GM12873 (cell line): ENCODE measurements at regions not wholly inside any gene's neighbourhood (a gene's known extent, or its start where the extent isn't known, plus 50 kb on each side); places are given as distances from the start of the nearest gene placed in this dataset.

ENCODE experiments used
- TF ChIP-seq, protein P1 (sequence below): IDR thresholded peaks from 2 replicates; pipeline ENCODE4 v1.5.1; 2012; ENCODE audit warnings: low read depth, mild to moderate bottlenecking, moderate library complexity, low read length, control low read depth; ENCODE audit not compliant: insufficient read depth; ENCODE audit errors: missing control alignments

DNA sequence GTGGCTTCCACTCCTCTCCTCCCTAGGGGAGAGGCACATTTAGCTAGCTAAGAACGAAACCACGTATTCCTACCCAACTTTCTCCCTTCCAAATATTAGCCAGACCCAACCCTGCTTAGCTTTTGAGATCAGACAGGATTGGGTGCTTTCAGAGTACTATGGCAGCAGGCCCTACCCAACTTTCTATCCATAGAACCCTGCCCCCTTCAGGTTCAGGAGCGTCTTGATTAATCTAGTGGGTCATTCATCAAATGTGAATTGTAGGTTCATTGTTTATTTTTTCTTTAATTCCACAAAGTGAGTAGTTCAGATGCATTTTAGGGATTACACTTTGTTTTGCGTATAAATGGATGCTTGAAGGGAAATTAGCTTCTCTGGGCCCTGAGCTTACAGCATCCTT, 188.3 kb downstream of the MIB1 start:
- TF ChIP-seq, protein P1, sequence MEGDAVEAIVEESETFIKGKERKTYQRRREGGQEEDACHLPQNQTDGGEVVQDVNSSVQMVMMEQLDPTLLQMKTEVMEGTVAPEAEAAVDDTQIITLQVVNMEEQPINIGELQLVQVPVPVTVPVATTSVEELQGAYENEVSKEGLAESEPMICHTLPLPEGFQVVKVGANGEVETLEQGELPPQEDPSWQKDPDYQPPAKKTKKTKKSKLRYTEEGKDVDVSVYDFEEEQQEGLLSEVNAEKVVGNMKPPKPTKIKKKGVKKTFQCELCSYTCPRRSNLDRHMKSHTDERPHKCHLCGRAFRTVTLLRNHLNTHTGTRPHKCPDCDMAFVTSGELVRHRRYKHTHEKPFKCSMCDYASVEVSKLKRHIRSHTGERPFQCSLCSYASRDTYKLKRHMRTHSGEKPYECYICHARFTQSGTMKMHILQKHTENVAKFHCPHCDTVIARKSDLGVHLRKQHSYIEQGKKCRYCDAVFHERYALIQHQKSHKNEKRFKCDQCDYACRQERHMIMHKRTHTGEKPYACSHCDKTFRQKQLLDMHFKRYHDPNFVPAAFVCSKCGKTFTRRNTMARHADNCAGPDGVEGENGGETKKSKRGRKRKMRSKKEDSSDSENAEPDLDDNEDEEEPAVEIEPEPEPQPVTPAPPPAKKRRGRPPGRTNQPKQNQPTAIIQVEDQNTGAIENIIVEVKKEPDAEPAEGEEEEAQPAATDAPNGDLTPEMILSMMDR, result no peak

DNA sequence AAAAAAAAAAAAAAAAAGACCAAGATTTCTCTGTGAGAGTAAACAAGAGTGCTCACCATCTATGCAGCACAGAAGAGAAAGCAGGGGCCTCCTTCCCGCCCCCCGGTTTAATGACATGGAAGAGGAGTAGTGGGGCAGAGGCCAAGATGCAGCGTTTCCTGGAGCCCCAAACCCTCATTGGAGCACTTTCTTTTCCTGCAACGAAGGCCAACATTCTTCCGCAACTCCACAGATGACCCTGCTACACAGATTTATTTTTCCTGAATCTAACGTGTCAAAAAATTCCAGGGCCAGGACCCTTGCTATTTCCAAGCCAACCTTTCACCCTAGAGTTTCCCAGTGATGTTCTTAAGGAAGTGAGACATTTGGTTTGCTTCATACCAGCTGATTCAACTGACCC, 189.6 kb downstream of the MIB1 start:
- TF ChIP-seq, protein P1, result no peak

DNA sequence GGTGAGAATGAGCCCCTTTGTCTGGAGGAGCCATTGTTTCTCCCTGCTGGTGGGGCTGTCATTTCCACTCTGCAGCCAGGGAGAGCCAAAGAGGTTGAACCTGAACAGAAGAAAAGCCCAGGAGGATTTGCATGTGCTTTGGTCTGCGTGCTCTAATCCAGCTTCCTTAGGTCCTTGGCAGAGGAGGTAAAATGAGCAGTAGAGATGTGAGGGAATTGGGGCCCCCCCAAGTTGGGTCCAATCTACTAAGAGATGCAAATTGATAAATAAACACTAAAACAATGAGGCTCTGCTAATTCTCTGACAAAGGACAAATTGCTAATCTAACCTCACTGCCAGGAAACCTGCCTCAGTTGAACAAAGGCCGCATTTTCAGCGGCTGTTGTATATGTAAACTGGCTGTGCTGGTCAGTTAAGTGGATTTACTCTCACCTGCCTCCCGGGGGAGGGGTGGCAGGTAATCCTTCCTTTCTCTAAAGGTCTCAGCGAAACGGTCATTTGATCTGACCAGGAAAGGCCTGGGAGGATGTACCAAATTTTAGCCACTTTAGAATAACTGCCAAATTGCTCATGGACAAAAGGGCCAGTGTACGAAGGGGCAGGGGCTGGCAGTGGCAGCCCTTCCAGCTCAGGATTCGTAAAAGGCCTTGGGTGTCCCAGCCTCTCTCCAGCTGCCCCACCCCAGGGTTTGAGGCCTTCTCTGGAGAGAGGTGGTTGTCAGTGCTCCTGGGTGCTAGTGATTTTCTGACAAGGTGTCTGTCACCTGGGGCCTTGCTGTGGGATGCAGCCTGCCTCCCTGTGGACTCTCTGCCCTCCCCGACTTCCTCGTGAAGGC, 193.6 kb downstream of the MIB1 start:
- TF ChIP-seq, protein P1, result no peak

DNA sequence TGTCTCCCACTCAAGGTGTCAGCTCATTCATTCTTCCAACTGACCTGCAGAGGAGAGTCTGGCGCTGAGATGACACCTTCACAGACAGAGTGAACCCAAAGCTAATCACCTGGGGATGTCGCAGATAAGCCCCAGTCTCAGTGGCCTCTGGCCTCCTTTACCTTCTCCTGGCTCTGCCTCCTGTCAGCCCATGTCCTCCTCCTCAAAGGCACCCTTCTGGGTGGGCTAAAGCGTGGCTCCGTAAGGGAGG, 194.1 kb downstream of the MIB1 start:
- TF ChIP-seq, protein P1, result no peak

DNA sequence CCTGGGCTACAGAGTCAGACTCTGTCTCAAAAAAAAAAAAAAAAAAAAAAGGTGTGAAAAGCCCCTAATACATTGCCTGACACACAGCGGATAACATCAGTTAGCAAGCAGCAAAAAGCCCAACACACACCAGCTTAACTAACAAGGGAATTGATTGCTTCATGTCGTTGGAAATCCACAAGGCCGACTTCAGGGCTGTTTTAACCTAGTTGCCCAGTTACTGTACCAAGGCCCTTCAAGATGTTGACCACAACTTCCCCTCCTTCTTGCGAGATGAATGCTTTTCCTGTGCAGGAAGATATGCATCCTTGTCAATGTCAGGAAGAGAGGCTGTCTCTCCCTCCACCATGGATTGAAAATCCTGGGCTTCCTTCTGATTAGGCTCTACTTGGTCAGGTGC, 202.9 kb downstream of the MIB1 start:
- TF ChIP-seq, protein P1, result no peak

DNA sequence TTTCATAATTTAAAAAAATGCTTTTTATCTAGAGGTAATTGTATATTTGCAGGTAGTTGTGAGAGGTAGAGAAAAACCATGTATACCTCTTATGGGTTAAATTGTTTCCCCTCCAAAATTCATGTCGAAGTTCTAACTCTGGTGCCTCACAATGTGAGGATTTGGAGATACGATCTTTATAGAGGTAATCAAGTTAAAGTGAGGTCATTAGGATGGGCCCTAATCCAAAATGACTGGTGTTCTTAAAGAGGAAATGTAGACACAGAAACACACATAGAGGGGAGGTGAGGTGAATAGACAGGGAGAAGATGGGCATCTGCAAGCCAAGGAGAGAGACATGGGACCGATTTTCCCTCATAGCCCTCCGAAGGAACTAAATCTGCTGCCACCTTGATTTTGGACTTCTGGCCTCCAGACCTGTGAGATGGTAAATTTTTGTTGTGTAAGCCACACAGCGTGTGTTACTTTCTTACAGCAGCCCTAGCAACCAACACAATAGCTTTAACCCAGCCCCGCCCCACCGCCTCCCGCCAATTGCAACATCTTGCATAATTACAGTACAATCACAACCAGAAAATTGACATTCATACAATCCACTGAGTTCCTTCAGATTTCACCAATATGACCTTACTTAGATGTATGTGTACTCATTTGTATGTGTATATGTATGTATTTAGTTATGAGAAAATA, 208.9 kb downstream of the MIB1 start:
- TF ChIP-seq, protein P1, result no peak

DNA sequence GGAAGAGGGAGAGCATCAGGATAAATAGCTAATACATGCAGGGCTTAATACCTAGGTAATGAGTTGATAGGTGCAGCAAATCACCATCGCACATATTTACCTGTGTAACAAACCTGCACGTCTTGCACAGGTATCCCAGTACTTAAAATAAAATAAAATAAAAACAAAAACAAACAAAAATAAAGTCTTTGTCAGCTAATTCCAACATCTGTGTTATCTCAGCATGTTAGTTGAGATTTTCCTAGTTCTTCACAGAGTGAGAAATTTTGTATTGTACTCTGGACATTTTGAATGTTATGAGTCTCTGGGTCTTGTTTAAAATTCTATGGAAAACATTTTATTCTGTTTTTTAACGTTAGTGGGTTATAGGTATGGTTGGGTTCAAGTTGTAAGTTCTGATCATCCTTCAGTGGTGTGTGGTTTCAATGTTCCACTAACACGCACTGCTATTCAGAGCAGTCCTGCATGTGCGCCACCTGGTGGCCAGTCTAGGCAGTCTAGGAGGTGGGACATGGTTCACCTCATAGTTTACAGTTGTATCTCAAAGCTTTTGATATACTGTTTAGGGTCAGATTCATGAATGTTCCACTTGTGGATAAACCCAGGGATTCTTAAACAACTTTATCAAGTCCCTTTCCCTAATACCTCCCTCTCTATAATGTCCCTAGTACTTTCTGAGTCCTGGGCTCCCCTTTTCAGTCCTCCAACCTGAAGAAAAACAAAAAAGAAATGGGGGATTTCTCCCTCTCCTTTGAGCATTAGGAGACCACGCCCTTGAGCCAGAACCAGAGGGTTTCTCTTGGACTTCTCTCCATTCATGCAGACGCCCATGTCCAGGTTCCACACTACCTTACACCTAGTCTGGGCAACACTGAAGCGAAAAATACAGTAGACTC, 213.4 kb upstream of the GATA6 start:
- TF ChIP-seq, protein P1, result peak; percentile 93
